Trophoblast cell (in vitro differentiated cells and primary cell): ENCODE measurements at regions not wholly inside any gene's neighbourhood (a gene's known extent, or its start where the extent isn't known, plus 50 kb on each side); places are given as distances from the start of the nearest gene placed in this dataset.
"Not testable (repeated sequence)": the region's sequence is repeated elsewhere in the genome, so short reads cannot be mapped to it uniquely, and the experiment has no call there.

Experiments used
- DNase-seq, 2 donors: peaks; one replicate each; pipeline ENCODE4 v3.0.0-alpha.2; 2016
- H2AFZ ChIP-seq: 2 replicates; pipeline ENCODE4 v1.6.1; 2013; ENCODE audit warnings: low read length, moderate library complexity, mild to moderate bottlenecking; ENCODE audit not compliant: insufficient read depth, poor library complexity
- H2AK5ac ChIP-seq: 2 replicates; pipeline ENCODE4 v1.6.1; 2013; ENCODE audit warnings: mild to moderate bottlenecking, low read length
- H2BK120ac ChIP-seq: 2 replicates; pipeline ENCODE4 v1.6.1; 2013; ENCODE audit warnings: low read length, mild to moderate bottlenecking, moderate library complexity; ENCODE audit not compliant: insufficient read depth, poor library complexity
- H2BK12ac ChIP-seq: 2 replicates; pipeline ENCODE4 v1.6.1; 2013; ENCODE audit warnings: mild to moderate bottlenecking, low read length, moderate library complexity
- H2BK5ac ChIP-seq: 2 replicates; pipeline ENCODE4 v1.6.1; 2013; ENCODE audit warnings: low read length, low read depth, moderate library complexity, mild to moderate bottlenecking; ENCODE audit not compliant: poor library complexity
- H3K14ac ChIP-seq: 2 replicates; pipeline ENCODE4 v1.6.1; 2013; ENCODE audit warnings: mild to moderate bottlenecking, low read length
- H3K18ac ChIP-seq: 2 replicates; pipeline ENCODE4 v1.6.1; 2013; ENCODE audit warnings: mild to moderate bottlenecking, low read length
- H3K23ac ChIP-seq: 2 replicates; pipeline ENCODE4 v1.6.1; 2013; ENCODE audit warnings: low read length
- H3K27ac ChIP-seq: 2 replicates; pipeline ENCODE4 v1.5.1; 2013; ENCODE audit warnings: low read depth, mild to moderate bottlenecking, inconsistent platforms, low read length, moderate library complexity
- H3K27me3 ChIP-seq: 2 replicates; pipeline ENCODE4 v1.6.1; 2013; ENCODE audit warnings: inconsistent platforms, mild to moderate bottlenecking, low read length, moderate library complexity; ENCODE audit not compliant: insufficient read depth
- H3K36me3 ChIP-seq, 2 experiments: 1 replicate in 1 of 2; 2 replicates in 1 of 2; pipeline ENCODE4 v1.6.1; 2013; ENCODE audit warnings: low read length in 2 of 2, mild to moderate bottlenecking in 2 of 2, moderate library complexity in 1 of 2; ENCODE audit not compliant: insufficient read depth in 2 of 2, control insufficient read depth in 1 of 2
- H3K4ac ChIP-seq: 2 replicates; pipeline ENCODE4 v1.6.1; 2013; ENCODE audit warnings: low read depth, mild to moderate bottlenecking, low read length, moderate library complexity
- H3K4me1 ChIP-seq, 2 experiments: 1 replicate in 1 of 2; 2 replicates in 1 of 2; pipeline ENCODE4 v1.6.1; 2013; ENCODE audit warnings: low read length in 2 of 2, mild to moderate bottlenecking in 2 of 2, moderate library complexity in 1 of 2; ENCODE audit not compliant: insufficient read depth in 2 of 2, control insufficient read depth in 1 of 2
- H3K4me2 ChIP-seq: 2 replicates; pipeline ENCODE4 v1.6.1; 2013; ENCODE audit warnings: inconsistent platforms, mild to moderate bottlenecking, low read length, moderate library complexity
- H3K4me3 ChIP-seq: 2 replicates; pipeline ENCODE4 v1.5.1; 2013; ENCODE audit warnings: mild to moderate bottlenecking, low read depth, low read length, inconsistent platforms
- H3K79me1 ChIP-seq: one replicate; pipeline ENCODE4 v1.6.1; 2013; ENCODE audit warnings: low read length
- H3K79me2 ChIP-seq: 2 replicates; pipeline ENCODE4 v1.6.1; 2013; ENCODE audit warnings: low read length, mild to moderate bottlenecking; ENCODE audit not compliant: control insufficient read depth, insufficient read depth, poor library complexity
- H3K9ac ChIP-seq: 2 replicates; pipeline ENCODE4 v1.6.1; 2013; ENCODE audit warnings: mild to moderate bottlenecking, low read length
- H3K9me3 ChIP-seq: 2 replicates; pipeline ENCODE4 v1.6.1; 2013; ENCODE audit warnings: low read depth, mild to moderate bottlenecking, control low read depth, inconsistent platforms, low read length; ENCODE audit not compliant: insufficient read depth
- H4K12ac ChIP-seq: 2 replicates; pipeline ENCODE4 v1.6.1; 2013; ENCODE audit warnings: low read depth, mild to moderate bottlenecking, low read length, moderate library complexity
- H4K8ac ChIP-seq: 2 replicates; pipeline ENCODE4 v1.6.1; 2013; ENCODE audit warnings: low read depth, mild to moderate bottlenecking, low read length, moderate library complexity
- H4K91ac ChIP-seq: one replicate; pipeline ENCODE4 v1.6.1; 2013; ENCODE audit warnings: low read depth, mild to moderate bottlenecking, low read length, moderate library complexity
- WGBS: extraction: QIAGEN DNeasy Blood & Tissue Kit; methylation state at CpG from one replicate; pipeline ENCODE4 v1.1.7; 2013; ENCODE audit warnings: missing lambda C conversion rate; ENCODE audit not compliant: insufficient read length, insufficient coverage; ENCODE audit errors: extremely low coverage; 5-methylcytosine and 5-hydroxymethylcytosine counted together

DNA sequence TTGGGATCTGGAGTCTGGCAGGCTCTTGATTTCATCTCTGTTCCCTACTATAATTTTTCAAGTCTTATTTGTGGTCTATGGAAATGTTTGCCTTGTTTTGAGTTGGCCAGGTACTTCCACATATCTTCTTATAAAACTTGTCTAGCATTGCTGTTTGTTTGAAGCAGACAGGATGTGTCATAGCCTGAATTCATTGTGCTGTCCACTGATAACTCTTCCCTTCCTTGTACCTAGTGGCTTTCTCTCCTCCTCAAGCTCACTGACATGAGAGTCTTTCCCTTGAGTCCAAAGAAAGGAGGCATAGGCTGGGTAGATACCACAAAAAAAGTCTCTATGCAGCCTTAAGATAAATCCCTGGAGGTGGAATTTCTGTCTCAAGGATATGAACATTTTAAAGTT lies 59.2 kb upstream of the FAM241A start:
- Histone ChIP-seq H3K9me3 (no peaks in the 10 kb centered on the region), H3K4me2 (no peak overlapping the region), H3K4me1 (peaks cover 0 to 2% of the 10 kb centered on the region in 2 experiments), H2BK120ac (no peak overlapping the region), H3K4me3 (no peak overlapping the region), H3K9ac (no peak overlapping the region), H3K18ac (no peak overlapping the region), H4K8ac (no peak overlapping the region), H3K4ac (no peak overlapping the region), H4K91ac (no peak overlapping the region), H2BK12ac (no peak overlapping the region), H3K23ac (no peak overlapping the region), H2AK5ac (no peak overlapping the region), H2BK5ac (no peak overlapping the region), H3K14ac (no peak overlapping the region), H3K36me3 (no peaks in the 10 kb centered on the region), H3K79me2 (no peaks in the 10 kb centered on the region), H3K27me3 (no peaks in the 10 kb centered on the region), H2AFZ (no peak overlapping the region), H3K27ac (no peak overlapping the region), H4K12ac (no peak overlapping the region), H3K79me1 (no peaks in the 10 kb centered on the region)
- no peak for DNase-seq

DNA sequence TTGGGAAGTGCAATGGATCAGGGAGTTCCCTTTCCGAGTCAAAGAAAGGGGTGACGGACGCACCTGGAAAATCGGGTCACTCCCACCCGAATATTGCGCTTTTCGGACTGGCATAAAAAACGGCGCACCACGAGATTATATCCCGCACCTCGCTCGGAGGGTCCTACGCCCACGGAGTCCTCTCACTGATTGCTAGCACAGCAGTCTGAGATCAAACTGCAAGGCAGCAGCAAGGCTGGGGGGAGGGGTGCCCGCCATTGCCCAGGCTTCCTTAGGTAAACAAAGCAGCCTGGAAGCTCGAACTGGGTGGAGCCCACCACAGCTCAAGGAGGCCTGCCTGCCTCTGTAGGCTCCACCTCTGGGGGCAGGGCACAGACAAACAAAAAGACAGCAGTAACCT lies 58.6 kb upstream of the FAM241A start:
- H4K12ac ChIP-seq, H3K4me2 ChIP-seq, H4K91ac ChIP-seq, H3K14ac ChIP-seq, H3K36me3 ChIP-seq, H2BK12ac ChIP-seq, H3K27me3 ChIP-seq, H2BK5ac ChIP-seq, H3K4me3 ChIP-seq, H2BK120ac ChIP-seq, H3K9me3 ChIP-seq, H3K18ac ChIP-seq, H3K4ac ChIP-seq, H3K27ac ChIP-seq, H3K79me1 ChIP-seq, H2AK5ac ChIP-seq, H3K9ac ChIP-seq, H2AFZ ChIP-seq, H3K79me2 ChIP-seq, H3K4me1 ChIP-seq, H4K8ac ChIP-seq, H3K23ac ChIP-seq, DNase-seq: not testable (repeated sequence)
- WGBS, result no CpG with 5 or more reads among the region's 17 CpGs

DNA sequence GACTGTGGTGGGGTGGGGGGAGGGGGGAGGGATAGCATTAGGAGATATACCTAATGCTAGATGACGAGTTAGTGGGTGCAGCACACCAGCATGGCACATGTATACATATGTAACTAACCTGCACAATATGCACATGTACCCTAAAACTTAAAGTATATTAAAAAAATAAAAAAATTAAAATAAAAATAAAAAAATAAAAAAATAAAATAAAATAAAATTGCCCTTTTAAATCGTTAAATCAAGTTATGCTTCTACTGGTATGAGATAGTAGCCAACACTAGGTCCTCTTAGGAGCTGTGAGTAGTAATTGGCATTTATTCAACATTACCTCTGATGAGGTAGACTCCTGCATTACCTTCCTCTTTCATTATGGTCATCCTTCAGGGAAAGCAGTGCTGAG lies 52.9 kb upstream of the FAM241A start:
- H3K18ac ChIP-seq, result not testable (repeated sequence)

DNA sequence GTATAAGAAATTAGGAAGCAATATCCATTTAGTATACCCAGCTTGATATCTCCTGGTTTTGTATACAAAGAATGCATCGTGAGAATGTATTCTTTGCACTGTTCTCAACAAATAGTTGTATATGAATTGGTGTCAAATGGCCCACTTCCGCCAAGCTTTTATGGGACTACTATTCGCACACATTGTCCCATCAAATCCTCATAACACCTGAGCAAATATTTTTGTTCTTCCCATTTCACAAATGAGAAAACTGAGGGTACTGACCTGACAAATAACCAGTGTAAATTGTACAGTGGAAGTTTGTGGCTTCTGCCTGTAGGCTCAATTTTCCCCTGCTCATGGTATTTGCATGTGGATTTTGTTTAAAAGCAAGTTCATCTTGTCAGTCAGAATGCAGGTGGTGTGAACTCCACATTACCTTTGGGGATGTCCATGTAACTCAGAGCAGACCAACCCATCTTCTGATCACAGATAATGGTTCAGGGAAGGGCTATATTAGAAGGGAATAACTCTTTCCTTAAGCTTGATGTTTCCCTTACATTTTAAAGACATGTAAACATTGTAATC lies 51.5 kb upstream of the FAM241A start:
- Histone ChIP-seq H3K18ac (no peak overlapping the region), H4K8ac (no peak overlapping the region), H3K4me3 (no peak overlapping the region), H3K14ac (no peak overlapping the region), H4K12ac (no peak overlapping the region), H2BK5ac (no peak overlapping the region), H3K79me1 (no peaks in the 10 kb centered on the region), H3K36me3 (no peaks in the 10 kb centered on the region), H3K9ac (no peak overlapping the region), H2BK120ac (no peak overlapping the region), H3K79me2 (no peaks in the 10 kb centered on the region), H2BK12ac (no peak overlapping the region), H3K27me3 (no peaks in the 10 kb centered on the region), H3K4ac (no peak overlapping the region), H3K27ac (no peak overlapping the region), H2AFZ (no peak overlapping the region), H2AK5ac (no peak overlapping the region), H4K91ac (no peak overlapping the region), H3K4me2 (no peak overlapping the region), H3K9me3 (no peaks in the 10 kb centered on the region), H3K4me1 (no peaks in the 10 kb centered on the region), H3K23ac (no peak overlapping the region)
- DNase-seq, result no peak
- WGBS, result no CpG with 5 or more reads among the region's 3 CpGs

More for the DNA sequence above, 52.9 kb upstream of the FAM241A start:
- H3K79me2 ChIP-seq, DNase-seq, H2AFZ ChIP-seq, H3K9ac ChIP-seq, H2BK5ac ChIP-seq, H2AK5ac ChIP-seq, H3K4ac ChIP-seq, H4K12ac ChIP-seq, H3K4me3 ChIP-seq, H3K27me3 ChIP-seq, H3K14ac ChIP-seq, H2BK12ac ChIP-seq, H3K36me3 ChIP-seq, H3K4me2 ChIP-seq, H3K23ac ChIP-seq, H2BK120ac ChIP-seq, H3K4me1 ChIP-seq, H4K91ac ChIP-seq, H3K27ac ChIP-seq, H3K79me1 ChIP-seq, H4K8ac ChIP-seq, H3K9me3 ChIP-seq: not testable (repeated sequence)
- WGBS, result no CpG with 5 or more reads among the region's 2 CpGs
